PC-3 (cell line): ENCODE measurements at regions not wholly inside any gene's neighbourhood (a gene's known extent, or its start where the extent isn't known, plus 50 kb on each side); places are given as distances from the start of the nearest gene placed in this dataset.

Experiments
- ATAC-seq: fragments of 200-7000 bp; cut with Tn5 transposase; 2 replicates; pipeline ENCODE4 v1.9.1; 2020; ENCODE audit warnings: mild to moderate bottlenecking, moderate library complexity
- BruUV-seq: library from RNA; stranded (reverse); fragments of 400-500 nt; replicated peaks from 2 replicates; lab custom pipeline; 2021; lab: Mats Ljungman, UMichigan
- CTCF ChIA-PET: fragments of 300-600 bp; sonication (Branson Sonifier 250); formaldehyde crosslinking; loops from one replicate; lab custom pipeline; 2022; ENCODE audit warnings: antibody characterized with exemption; lab: Charles Lee
- POLR2A ChIA-PET: fragments of 300-600 bp; sonication (Branson Sonifier 250); formaldehyde crosslinking; loops from one replicate; lab custom pipeline; 2022; ENCODE audit warnings: antibody characterized with exemption; ENCODE audit not compliant: unreplicated experiment; lab: Charles Lee
- DNase-seq: peaks from one replicate; pipeline ENCODE4 v3.0.0-alpha.2; 2015
- H2AFZ ChIP-seq: fragments of 300-600 bp; sonication (generic); 2 replicates; pipeline ENCODE4 v1.6.0; 2016; ENCODE audit warnings: antibody characterized with exemption, low read length
- H3F3A ChIP-seq: fragments of 300-600 bp; sonication (generic); one replicate; pipeline ENCODE4 v1.6.0; 2017; ENCODE audit warnings: antibody characterized with exemption, low read length, control low read depth, mild to moderate bottlenecking; ENCODE audit not compliant: unreplicated experiment
- H3K27ac ChIP-seq: fragments of 300-600 bp; sonication (generic); 2 replicates; pipeline ENCODE4 v1.5.1; 2016; ENCODE audit warnings: mild to moderate bottlenecking, low read length
- H3K27me3 ChIP-seq: fragments of 300-600 bp; sonication (generic); 2 replicates; pipeline ENCODE4 v1.6.1; 2016; ENCODE audit warnings: low read length, mixed read lengths
- H3K36me3 ChIP-seq: fragments of 300-600 bp; sonication (generic); 2 replicates; pipeline ENCODE4 v1.6.1; 2016; ENCODE audit warnings: low read depth, mixed run types, low read length, mixed read lengths
- H3K4me1 ChIP-seq: fragments of 300-600 bp; sonication (generic); 2 replicates; pipeline ENCODE4 v1.5.1; 2016; ENCODE audit warnings: low read length; ENCODE audit not compliant: insufficient read depth
- H3K4me2 ChIP-seq: fragments of 300-600 bp; sonication (generic); 2 replicates; pipeline ENCODE4 v1.6.0; 2016; ENCODE audit warnings: low read length
- H3K4me3 ChIP-seq: fragments of 300-600 bp; sonication (generic); 2 replicates; pipeline ENCODE4 v1.5.1; 2016; ENCODE audit warnings: mild to moderate bottlenecking, low read length, mixed read lengths
- H3K79me2 ChIP-seq: fragments of 300-600 bp; sonication (generic); 2 replicates; pipeline ENCODE4 v1.6.1; 2017; ENCODE audit warnings: low read length, mixed read lengths
- H3K9ac ChIP-seq: fragments of 300-600 bp; sonication (generic); 2 replicates; pipeline ENCODE4 v1.6.0; 2016; ENCODE audit warnings: mild to moderate bottlenecking, low read length
- H3K9me2 ChIP-seq: fragments of 300-600 bp; sonication (generic); replicated peaks from 2 replicates; pipeline ENCODE4 v1.6.1; 2016; ENCODE audit warnings: mixed run types, low read length, mixed read lengths
- H3K9me3 ChIP-seq: fragments of 300-600 bp; sonication (generic); 2 replicates; pipeline ENCODE4 v1.6.1; 2016; ENCODE audit warnings: low read length, mixed read lengths
- H4K20me1 ChIP-seq: fragments of 300-600 bp; sonication (generic); 2 replicates; pipeline ENCODE4 v1.6.1; 2016; ENCODE audit warnings: low read length, mixed read lengths
- CTCF ChIP-seq: fragments of 300-600 bp; sonication (generic); conservative IDR thresholded peaks from 2 replicates; pipeline ENCODE4 v1.5.1; 2017; ENCODE audit warnings: antibody characterized with exemption, low read depth, mild to moderate bottlenecking, low read length
- EZH2 ChIP-seq: fragments of 300-600 bp; sonication (generic); IDR thresholded peaks from one replicate; pipeline ENCODE4 v1.6.1; 2017; ENCODE audit warnings: antibody characterized with exemption, mild to moderate bottlenecking, low read length; ENCODE audit not compliant: unreplicated experiment
- EZH2phosphoT487 ChIP-seq: fragments of 300-600 bp; sonication (generic); IDR thresholded peaks from 2 replicates; pipeline ENCODE4 v1.6.1; 2018; ENCODE audit warnings: mild to moderate bottlenecking, antibody characterized with exemption, low read length, borderline replicate concordance
- intact Hi-C: fragments of 100-400 bp; cut with micrococcal nuclease; formaldehyde crosslinking; loops from 2 replicates; pipeline ENCODE4 v1.9.0; 2023

DNA sequence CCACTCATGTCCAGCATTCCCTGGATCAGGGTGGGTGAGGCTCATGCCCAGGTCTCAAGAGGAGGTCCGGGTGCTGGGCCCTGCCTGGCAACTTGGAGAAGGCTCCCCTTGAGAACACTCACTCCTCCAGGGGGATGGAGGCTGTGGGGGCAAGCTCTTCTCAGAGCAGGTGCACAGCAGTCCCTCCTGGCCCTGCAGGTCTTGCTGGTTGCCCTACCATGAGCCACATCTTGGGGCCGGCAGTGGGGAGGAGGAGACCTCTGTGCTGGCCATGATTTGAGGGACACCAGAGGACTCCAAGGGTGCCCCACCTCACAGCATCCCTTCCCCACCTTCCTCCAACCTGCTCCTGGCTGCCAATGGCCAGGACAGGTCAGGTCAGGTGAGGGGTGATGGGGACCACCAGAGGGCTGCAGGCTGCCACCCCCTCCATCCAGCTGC is 87.4 kb upstream of the RET start:
- TF ChIP-seq CTCF (no peak), EZH2phosphoT487 (no peak), EZH2 (no peak)
- intact Hi-C loops, result no loop called here
- CTCF ChIA-PET, result no interaction called here
- H3K9ac ChIP-seq, result no peak overlapping the region
- no peaks in the 10 kb centered on the region for H3F3A ChIP-seq
- BruUV-seq, result no TSS peak
- H3K9me3 ChIP-seq, result no peaks in the 10 kb centered on the region
- no peaks in the 10 kb centered on the region for H4K20me1 ChIP-seq
- H3K27ac ChIP-seq, result no peak overlapping the region
- no peak for DNase-seq
- no peak for ATAC-seq
- H3K4me2 ChIP-seq, result no peak overlapping the region
- no peaks in the 10 kb centered on the region for H3K36me3 ChIP-seq
- POLR2A ChIA-PET, result no interaction called here
- H2AFZ ChIP-seq, result no peak overlapping the region
- peaks cover 3% of the 10 kb centered on the region; the same call in 1 of the 2 replicates for H3K27me3 ChIP-seq
- H3K4me1 ChIP-seq, result no peaks in the 10 kb centered on the region
- no peaks in the 10 kb centered on the region for H3K9me2 ChIP-seq
- H3K4me3 ChIP-seq, result no peak overlapping the region
- no peaks in the 10 kb centered on the region for H3K79me2 ChIP-seq

DNA sequence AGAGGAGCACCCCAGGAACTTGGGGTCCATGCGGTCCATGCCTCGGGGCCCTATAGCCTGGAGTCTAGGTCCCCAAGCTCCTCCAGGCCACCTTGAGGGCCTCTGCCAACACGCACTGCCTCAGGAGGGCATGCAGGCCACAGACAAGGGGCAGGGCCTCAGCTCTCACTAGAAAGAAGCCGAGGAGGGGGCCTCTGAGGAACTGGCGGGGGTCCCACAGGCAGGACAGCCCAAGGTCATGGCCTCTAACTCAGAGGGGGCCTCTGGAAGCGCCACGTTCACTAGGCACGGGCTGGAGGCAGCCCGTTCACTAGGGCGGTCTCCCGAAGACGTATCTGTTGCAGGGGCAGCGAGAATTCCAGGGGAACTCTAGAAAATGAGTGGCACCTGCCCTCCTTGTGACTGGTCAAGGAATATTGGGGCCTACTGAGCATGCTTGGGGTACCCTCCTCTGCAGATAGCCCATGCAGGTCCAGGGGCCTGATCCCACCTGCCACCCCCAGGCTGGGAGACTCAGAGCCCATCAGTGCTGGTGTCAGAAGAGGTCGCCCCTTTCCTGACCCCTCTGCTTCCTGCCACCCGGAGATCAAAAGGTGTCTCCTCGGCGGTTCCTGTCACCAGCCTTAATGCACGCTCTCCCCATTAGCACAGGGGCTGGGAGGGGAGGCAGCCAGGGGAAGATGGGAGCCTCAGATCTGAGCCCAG is 86.7 kb upstream of the RET start:
- POLR2A ChIA-PET, result no interaction called here
- H3K4me3 ChIP-seq, result no peak overlapping the region
- H3K79me2 ChIP-seq, result no peaks in the 10 kb centered on the region
- no peak for DNase-seq
- H3K27ac ChIP-seq, result no peak overlapping the region
- H4K20me1 ChIP-seq, result no peaks in the 10 kb centered on the region
- no peaks in the 10 kb centered on the region for H3F3A ChIP-seq
- H3K4me1 ChIP-seq, result no peaks in the 10 kb centered on the region
- CTCF ChIA-PET, result no interaction called here
- H2AFZ ChIP-seq, result no peak overlapping the region
- intact Hi-C loops, result no loop called here
- H3K9me3 ChIP-seq, result no peaks in the 10 kb centered on the region
- BruUV-seq, result no TSS peak
- no peak overlapping the region for H3K4me2 ChIP-seq
- no peaks in the 10 kb centered on the region for H3K9me2 ChIP-seq
- ATAC-seq, result no peak
- peaks cover 3% of the 10 kb centered on the region; the same call in 1 of the 2 replicates for H3K27me3 ChIP-seq
- no peaks in the 10 kb centered on the region for H3K36me3 ChIP-seq
- no peak for TF ChIP-seq EZH2phosphoT487
- no peak for TF ChIP-seq EZH2
- TF ChIP-seq CTCF, result no peak
- H3K9ac ChIP-seq, result no peak overlapping the region

DNA sequence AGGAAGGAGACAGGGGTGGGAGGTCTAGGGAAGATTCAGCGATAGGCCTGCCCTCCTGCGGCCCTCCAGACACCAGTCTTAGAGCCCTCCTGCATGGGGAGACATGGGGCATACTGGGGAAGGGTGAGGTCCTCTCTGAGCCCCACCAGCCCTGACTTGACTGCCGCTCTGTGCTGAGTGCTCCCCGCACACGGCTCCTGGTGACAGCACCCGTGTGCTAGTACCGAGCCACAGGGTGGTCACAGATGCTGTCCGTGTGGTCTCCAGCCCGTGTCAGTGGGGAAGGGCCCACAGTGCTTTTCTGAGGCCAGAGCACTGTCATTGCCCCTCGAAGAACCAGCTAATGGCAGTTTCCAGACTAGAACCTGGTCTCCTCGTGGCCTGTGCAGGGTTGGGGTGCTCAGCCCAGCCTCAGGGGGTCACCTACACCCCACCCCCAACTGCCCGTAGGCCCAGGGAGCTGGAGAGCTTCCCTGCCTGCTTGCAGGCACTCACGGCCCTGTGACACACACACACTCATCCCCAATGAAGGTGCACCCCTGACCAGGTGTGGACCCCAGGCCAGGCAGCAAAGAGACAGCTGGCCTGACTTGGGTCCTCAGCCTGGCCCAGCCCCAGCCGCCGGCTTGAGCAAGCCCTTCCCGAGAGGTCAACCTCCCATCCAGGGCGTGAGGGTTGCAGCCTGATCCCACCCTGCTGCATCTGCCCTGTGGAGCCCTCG is 86.0 kb upstream of the RET start:
- Histone ChIP-seq H3K36me3 (no peaks in the 10 kb centered on the region), H3K9me2 (no peaks in the 10 kb centered on the region), H3K27ac (no peak overlapping the region), H3F3A (no peaks in the 10 kb centered on the region), H3K9me3 (no peaks in the 10 kb centered on the region), H2AFZ (no peak overlapping the region), H4K20me1 (no peaks in the 10 kb centered on the region), H3K4me3 (no peak overlapping the region), H3K4me2 (no peak overlapping the region), H3K79me2 (no peaks in the 10 kb centered on the region), H3K27me3 (peaks cover 8% of the 10 kb centered on the region; the same call in 1 of the 2 replicates), H3K9ac (no peak overlapping the region), H3K4me1 (no peaks in the 10 kb centered on the region)
- ChIA-PET POLR2A (no interaction called here), CTCF (no interaction called here)
- DNase-seq, result no peak
- no TSS peak for BruUV-seq
- TF ChIP-seq EZH2, result no peak
- no peak for TF ChIP-seq CTCF
- no peak for ATAC-seq
- intact Hi-C loops, result no loop called here
